IMR-90 (cell line): ENCODE measurements at regions not wholly inside any gene's neighbourhood (a gene's known extent, or its start where the extent isn't known, plus 50 kb on each side); places are given as distances from the start of the nearest gene placed in this dataset.
"Not testable (repeated sequence)": the region's sequence is repeated elsewhere in the genome, so short reads cannot be mapped to it uniquely, and the experiment has no call there.

Experiments used
- ATAC-seq: fragments of 200-7000 bp; cut with Tn5 transposase; 2 replicates; pipeline ENCODE4 v1.9.1; 2020; ENCODE audit warnings: low read depth, mild to moderate bottlenecking, moderate library complexity
- BruUV-seq: library from RNA; stranded (reverse); fragments of 400-500 nt; replicated peaks from 2 replicates; lab custom pipeline; 2021; lab: Mats Ljungman, UMichigan
- CTCF ChIA-PET: fragments of 300-600 bp; formaldehyde crosslinking; extraction: SDS; loops from one replicate; lab custom pipeline; 2021; ENCODE audit warnings: antibody characterized with exemption; lab: Yijun Ruan, JAX
- POLR2A ChIA-PET: fragments of 300-600 bp; sonication (Branson Sonifier 250); formaldehyde crosslinking; loops from one replicate; lab custom pipeline; 2022; ENCODE audit warnings: antibody characterized with exemption; ENCODE audit not compliant: unreplicated experiment; lab: Charles Lee
- DNase-seq: peaks from one replicate; pipeline ENCODE4 v3.0.0; 2013
- H2AFZ ChIP-seq: replicated peaks from 2 replicates; pipeline ENCODE3; 2013; ENCODE audit warnings: low read length, mild to moderate bottlenecking; ENCODE audit not compliant: poor library complexity
- H2AK5ac ChIP-seq: 2 replicates; pipeline ENCODE4 v1.6.1; 2013; ENCODE audit warnings: low read depth, low read length, inconsistent platforms
- H2AK9ac ChIP-seq: replicated peaks from 2 replicates; pipeline ENCODE3; 2013; ENCODE audit warnings: mild to moderate bottlenecking, low read depth, low read length, moderate library complexity; ENCODE audit not compliant: poor library complexity
- H2BK120ac ChIP-seq: 2 replicates; pipeline ENCODE4 v1.6.1; 2013; ENCODE audit warnings: low read depth, low read length, inconsistent platforms
- H2BK15ac ChIP-seq: 3 replicates; pipeline ENCODE4 v1.6.1; 2013; ENCODE audit warnings: low read depth, low read length, inconsistent platforms
- H2BK20ac ChIP-seq: 2 replicates; pipeline ENCODE4 v1.6.1; 2013; ENCODE audit warnings: low read depth, mild to moderate bottlenecking, inconsistent platforms, low read length, moderate library complexity
- H2BK5ac ChIP-seq: 2 replicates; pipeline ENCODE4 v1.6.1; 2013; ENCODE audit warnings: mild to moderate bottlenecking, low read depth, low read length, inconsistent platforms; ENCODE audit not compliant: poor library complexity, severe bottlenecking
- H3K14ac ChIP-seq: replicated peaks from 2 replicates; pipeline ENCODE4 v1.6.1; 2013; ENCODE audit warnings: low read depth, low read length, inconsistent platforms
- H3K18ac ChIP-seq: 2 replicates; pipeline ENCODE4 v1.6.1; 2013; ENCODE audit warnings: low read depth, low read length, control low read depth
- H3K23ac ChIP-seq: 2 replicates; pipeline ENCODE4 v1.6.1; 2013; ENCODE audit warnings: low read depth, low read length, inconsistent platforms
- H3K27ac ChIP-seq: 2 replicates; pipeline ENCODE4 v1.5.1; 2013; ENCODE audit warnings: mild to moderate bottlenecking, control low read depth, low read length; ENCODE audit not compliant: insufficient read depth
- H3K27me3 ChIP-seq: 2 replicates; pipeline ENCODE4 v1.6.1; 2013; ENCODE audit warnings: low read length; ENCODE audit not compliant: control insufficient read depth, insufficient read depth
- H3K36me3 ChIP-seq: 2 replicates; pipeline ENCODE4 v1.6.1; 2013; ENCODE audit warnings: low read length, mixed read lengths; ENCODE audit not compliant: control insufficient read depth, insufficient read depth
- H3K4ac ChIP-seq: 2 replicates; pipeline ENCODE4 v1.6.1; 2013; ENCODE audit warnings: low read depth, low read length, inconsistent platforms
- H3K4me1 ChIP-seq: 2 replicates; pipeline ENCODE4 v1.6.1; 2013; ENCODE audit warnings: low read length, mixed read lengths; ENCODE audit not compliant: control insufficient read depth, insufficient read depth
- H3K4me2 ChIP-seq: 2 replicates; pipeline ENCODE4 v1.6.1; 2013; ENCODE audit warnings: low read depth, mild to moderate bottlenecking, control low read depth, low read length, moderate library complexity
- H3K4me3 ChIP-seq: 2 replicates; pipeline ENCODE4 v1.5.1; 2013; ENCODE audit warnings: low read depth, mild to moderate bottlenecking, control low read depth, low read length, moderate library complexity; ENCODE audit not compliant: insufficient read depth
- H3K56ac ChIP-seq: 2 replicates; pipeline ENCODE4 v1.6.1; 2013; ENCODE audit warnings: low read length, inconsistent platforms; ENCODE audit not compliant: insufficient read depth; ENCODE audit errors: extremely low read depth
- H3K79me1 ChIP-seq, 2 experiments: 2 replicates each; pipeline ENCODE4 v1.6.1; 2013; ENCODE audit warnings: low read length in 2 of 2, inconsistent platforms in 1 of 2, low read depth in 1 of 2
- H3K9ac ChIP-seq: 2 replicates; pipeline ENCODE4 v1.6.1; 2013; ENCODE audit warnings: low read depth, low read length, control low read depth
- H3K9me1 ChIP-seq: 2 replicates; pipeline ENCODE4 v1.6.1; 2013; ENCODE audit warnings: low read length, inconsistent platforms; ENCODE audit not compliant: insufficient read depth
- H3K9me3 ChIP-seq: 2 replicates; pipeline ENCODE4 v1.6.1; 2013; ENCODE audit warnings: low read length; ENCODE audit not compliant: control insufficient read depth, insufficient read depth
- H4K20me1 ChIP-seq: 2 replicates; pipeline ENCODE4 v1.6.1; 2013; ENCODE audit warnings: low read length, inconsistent platforms; ENCODE audit not compliant: insufficient read depth
- H4K5ac ChIP-seq: 2 replicates; pipeline ENCODE4 v1.6.1; 2013; ENCODE audit warnings: mild to moderate bottlenecking, low read depth, low read length, control low read depth
- H4K8ac ChIP-seq, 2 experiments: 2 replicates each; pipeline ENCODE4 v1.6.1; 2013; ENCODE audit warnings: low read depth in 2 of 2, low read length in 2 of 2, control low read depth in 1 of 2, inconsistent platforms in 1 of 2
- H4K91ac ChIP-seq: 2 replicates; pipeline ENCODE4 v1.6.1; 2013; ENCODE audit warnings: low read depth, low read length, inconsistent platforms; ENCODE audit not compliant: insufficient read depth
- MAZ ChIP-seq: IDR thresholded peaks from 2 replicates; pipeline ENCODE4 v1.6.1; 2012; ENCODE audit warnings: low read depth, mild to moderate bottlenecking, low read length, improper control_type of control experiment, moderate library complexity, borderline replicate concordance
- NFE2L2 ChIP-seq: fragments of 150-350 bp; IDR thresholded peaks from 2 replicates; pipeline ENCODE4 v1.6.1; 2016; ENCODE audit warnings: low read depth, mild to moderate bottlenecking, low read length
- RCOR1 ChIP-seq: IDR thresholded peaks from 2 replicates; pipeline ENCODE4 v1.6.1; 2012; ENCODE audit warnings: mild to moderate bottlenecking, low read length, improper control_type of control experiment; ENCODE audit not compliant: insufficient replicate concordance
- SMC3 ChIP-seq: fragments of 150-350 bp; IDR thresholded peaks from 2 replicates; pipeline ENCODE4 v1.6.1; 2016; ENCODE audit warnings: low read depth, mild to moderate bottlenecking, antibody characterized with exemption, low read length, moderate library complexity
- WGBS, 2 experiments: methylation state at CpG; one replicate each; pipeline versions ENCODE4 v1.1.5 to v1.1.7; 2013; ENCODE audit warnings: missing lambda C conversion rate in 2 of 2; ENCODE audit not compliant: insufficient read length in 1 of 2; ENCODE audit errors: extremely low coverage in 2 of 2; 5-methylcytosine and 5-hydroxymethylcytosine counted together
- dilution Hi-C: fragments of 300-500 bp; cut with HindIII; formaldehyde crosslinking; loops from one replicate; pipeline ENCODE4 v1.14.3; 2018; ENCODE audit warnings: low sequenced_read_pairs; ENCODE audit not compliant: unreplicated experiment
- in situ Hi-C: fragments of 300-500 bp; cut with MboI; formaldehyde crosslinking; loops from 3 replicates; pipeline ENCODE4 v1.14.3; 2019; ENCODE audit warnings: low sequenced_read_pairs, inconsistent platforms, mixed read lengths
- intact Hi-C: fragments of 100-400 bp; cut with micrococcal nuclease; formaldehyde crosslinking; loops from 2 replicates; pipeline ENCODE4 v1.10.0; 2022

DNA sequence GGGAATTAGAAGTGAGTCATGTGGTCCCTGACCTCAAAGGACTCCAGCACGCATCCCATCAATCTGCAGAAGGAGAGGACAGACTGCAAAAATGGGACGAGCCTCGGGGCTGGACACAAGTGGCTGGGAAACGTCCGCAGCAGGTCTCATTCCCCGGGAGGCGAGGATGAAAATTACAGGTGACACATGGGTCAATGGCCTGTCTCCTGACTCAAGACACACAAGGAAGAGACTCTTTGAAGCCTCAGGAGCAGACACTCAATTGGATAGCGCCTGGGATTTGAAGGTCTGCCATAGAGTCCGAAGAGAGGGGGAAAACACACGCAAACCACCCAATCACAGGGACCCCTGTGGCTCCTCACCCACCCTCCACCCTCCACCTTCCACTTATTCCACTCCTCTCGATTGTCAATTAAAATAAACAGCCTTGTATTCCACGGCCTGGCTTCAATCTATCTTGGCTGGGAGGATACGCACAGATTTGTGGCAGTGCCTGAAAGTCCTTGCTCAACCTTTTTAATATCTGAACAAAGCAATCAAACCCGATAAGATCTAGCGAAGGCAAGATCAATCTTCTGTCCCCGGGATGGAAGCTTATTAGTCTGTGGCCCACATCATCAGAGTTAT, 101.8 kb upstream of the CADM1 start:
- 59% methylated on average over 7 of the region's 16 CpGs; no CpG with 5 or more reads in 1 of the 2 experiments for WGBS, 2 experiments
- dilution Hi-C loops (no loop called here), in situ Hi-C loops (no loop called here), intact Hi-C loops (no loop called here)
- Histone ChIP-seq H2BK15ac (no peak overlapping the region), H2BK120ac (no peak overlapping the region), H3K36me3 (no peaks in the 10 kb centered on the region), H3K27ac (no peak overlapping the region), H4K91ac (no peak overlapping the region), H4K5ac (no peak overlapping the region), H3K4ac (no peak overlapping the region), H3K9ac (no peak overlapping the region), H2AFZ (no peak overlapping the region), H3K79me1 (no peaks in the 10 kb centered on the region), H3K4me1 (peaks cover 3% of the 10 kb centered on the region; the same call in 1 of the 2 replicates), H3K14ac (no peak overlapping the region), H3K9me1 (no peaks in the 10 kb centered on the region), H3K4me2 (no peak overlapping the region), H2BK5ac (no peak overlapping the region), H3K56ac (no peak overlapping the region), H3K23ac (no peak overlapping the region), H4K8ac (no peak overlapping the region), H2AK9ac (no peak overlapping the region), H3K4me3 (no peak overlapping the region), H2AK5ac (no peak overlapping the region), H3K18ac (no peak overlapping the region), H3K27me3 (peaks cover 13% of the 10 kb centered on the region), H4K20me1 (no peaks in the 10 kb centered on the region), H2BK20ac (no peak overlapping the region), H3K9me3 (no peaks in the 10 kb centered on the region)
- ATAC-seq (no peak), DNase-seq (no peak)
- ChIA-PET CTCF (no interaction called here), POLR2A (no interaction called here)
- TF ChIP-seq MAZ, result no peak
- TF ChIP-seq NFE2L2, result no peak
- TF ChIP-seq RCOR1, result no peak
- TF ChIP-seq SMC3, result no peak
- no TSS peak for BruUV-seq

DNA sequence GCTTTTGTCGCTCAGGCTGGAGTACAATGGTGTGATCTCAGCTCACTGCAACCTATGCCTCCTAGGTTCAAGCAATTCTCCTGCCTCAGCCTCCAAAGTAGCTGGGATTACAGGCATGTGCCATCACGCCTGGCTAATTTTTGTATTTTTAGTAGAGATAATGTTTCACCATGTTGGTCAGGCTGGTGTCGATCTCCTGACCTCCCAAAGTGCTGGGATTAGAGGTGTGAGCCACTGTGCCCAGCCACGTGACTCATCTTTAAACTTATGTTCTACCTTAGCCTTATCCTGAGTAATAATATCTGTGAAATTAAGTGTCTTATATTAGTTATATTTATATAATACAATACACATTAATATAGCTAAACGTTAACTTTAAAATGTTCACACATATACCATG, 101.2 kb upstream of the CADM1 start:
- H2BK20ac ChIP-seq, H3K9ac ChIP-seq, H3K27ac ChIP-seq, DNase-seq, H2BK5ac ChIP-seq, H3K56ac ChIP-seq, CTCF ChIA-PET, H3K18ac ChIP-seq, H2BK15ac ChIP-seq, H3K9me1 ChIP-seq, BruUV-seq, in situ Hi-C loops, H4K20me1 ChIP-seq, H3K14ac ChIP-seq, POLR2A ChIA-PET, H3K79me1 ChIP-seq, H4K91ac ChIP-seq, H3K9me3 ChIP-seq, H2AK9ac ChIP-seq, H3K4ac ChIP-seq, dilution Hi-C loops, H4K5ac ChIP-seq, H2AFZ ChIP-seq, intact Hi-C loops, H3K23ac ChIP-seq, H2AK5ac ChIP-seq, ATAC-seq, H3K36me3 ChIP-seq, H3K4me3 ChIP-seq, H2BK120ac ChIP-seq, H4K8ac ChIP-seq, H3K4me2 ChIP-seq, H3K4me1 ChIP-seq: not testable (repeated sequence)
- peaks cover 13% of the 10 kb centered on the region for H3K27me3 ChIP-seq
- 100% methylated on average over 1 of the region's 5 CpGs; no CpG with 5 or more reads in 1 of the 2 experiments for WGBS, 2 experiments
